ENCODE measurements at regions not wholly inside any gene's neighbourhood (a gene's known extent, or its start where the extent isn't known, plus 50 kb on each side); places are given as distances from the start of the nearest gene placed in this dataset.
"Not testable (repeated sequence)": the region's sequence is repeated elsewhere in the genome, so short reads cannot be mapped to it uniquely, and the experiment has no call there.

- DNase-seq = not testable (repeated sequence)
Measured at GRCh38 chr3:195970873-195971272, 62.5 kb upstream of the TNK2 start.

GRCh38 chr3:195969838-195970776 lies 61.8 kb upstream of the TNK2 start:
- DNase-seq = not testable (repeated sequence)

- DNase-seq = not testable (repeated sequence)
Measured at GRCh38 chr3:195969341-195969740, 61.0 kb upstream of the TNK2 start.

GRCh38 chr3:195968104-195968503 lies 59.8 kb upstream of the TNK2 start:
- not testable (repeated sequence) for DNase-seq

GRCh38 chr3:195967387-195967720 lies 59.0 kb upstream of the TNK2 start:
- not testable (repeated sequence) for DNase-seq

- DNase-seq = not testable (repeated sequence)
Measured at GRCh38 chr3:195966563-195967386, 58.4 kb upstream of the TNK2 start.

GRCh38 chr3:195965217-195965616 lies 56.9 kb upstream of the TNK2 start:
- DNase-seq = not testable (repeated sequence)

- not testable (repeated sequence) for DNase-seq
Measured at GRCh38 chr3:195964318-195965107, 56.2 kb upstream of the TNK2 start.

GRCh38 chr3:195962222-195962621 lies 53.9 kb upstream of the TNK2 start:
- not testable (repeated sequence) for DNase-seq

GRCh38 chr3:195960971-195961775 lies 52.8 kb upstream of the TNK2 start:
- DNase-seq = not testable (repeated sequence)

GRCh38 chr3:195960164-195960563 lies 51.8 kb upstream of the TNK2 start:
- DNase-seq = not testable (repeated sequence)

GRCh38 chr3:195959367-195960157 lies 51.2 kb upstream of the TNK2 start:
- DNase-seq = not testable (repeated sequence)

GRCh38 chr3:195958736-195959135 lies 50.4 kb upstream of the TNK2 start:
- DNase-seq = not testable (repeated sequence)
